ENCODE measurements at regions not wholly inside any gene's neighbourhood (a gene's known extent, or its start where the extent isn't known, plus 50 kb on each side); places are given as distances from the start of the nearest gene placed in this dataset.

GRCh38 chr2:125397535-125398251 lies 1258.3 kb upstream of the GYPC start (continued):
- TF ChIP-seq ZBTB40 (IDR thresholded peaks at IDR 0.05; ENCODE audit: borderline replicate concordance) (no peak), ZBED1 (IDR thresholded peaks at IDR 0.05; ENCODE audit: borderline replicate concordance) (peak; percentile 72), HCFC1 (IDR thresholded peaks at IDR 0.05; ENCODE audit: low read length) (no peak), MLLT1 (IDR thresholded peaks at IDR 0.05) (peak; percentile 26; the same call in 1 of the 2 replicates), SMARCA5 (IDR thresholded peaks at IDR 0.05) (no peak), ZNF622 (IDR thresholded peaks at IDR 0.05) (no peak), YBX1 (IDR thresholded peaks at IDR 0.05) (no peak), MTA2 (IDR thresholded peaks at IDR 0.05; ENCODE audit: low read depth) (peak; percentile 67), ZNF274 (IDR thresholded peaks at IDR 0.05; ENCODE audit: insufficient read depth, insufficient read length) (no peak), ESRRA (IDR thresholded peaks at IDR 0.05; ENCODE audit: low read length) (no peak), NFYA (IDR thresholded peaks at IDR 0.05; ENCODE audit: borderline replicate concordance, low read depth, low read length) (no peak), CREM (IDR thresholded peaks at IDR 0.05; ENCODE audit: low read depth) (peak; percentile 75), ZSCAN29 (IDR thresholded peaks at IDR 0.05) (no peak), HDGF (IDR thresholded peaks at IDR 0.05) (no peak), POLR2AphosphoS5 (IDR thresholded peaks at IDR 0.05; ENCODE audit: low read length) (no peak), RELA (IDR thresholded peaks at IDR 0.05; ENCODE audit: borderline replicate concordance, partially characterized antibody) (no peak), PML (IDR thresholded peaks at IDR 0.05; ENCODE audit: low read length) (peak; percentile 64; the same call in 1 of the 2 replicates), NBN (IDR thresholded peaks at IDR 0.05) (0 out of 2 replicates have a peak, but pooled peaks have one; percentile 35), IRF5 (IDR thresholded peaks at IDR 0.05; ENCODE audit: borderline replicate concordance) (no peak), BRCA1 (IDR thresholded peaks at IDR 0.05; ENCODE audit: low read depth, low read length) (no peak), JUND (IDR thresholded peaks at IDR 0.05; ENCODE audit: low read depth, low read length) (no peak), BACH1 (IDR thresholded peaks at IDR 0.05; ENCODE audit: borderline replicate concordance) (no peak; the same call in 1 of the 2 replicates), TAF1 (IDR thresholded peaks at IDR 0.05; ENCODE audit: borderline replicate concordance, low read depth, low read length) (no peak), EGR1 (IDR thresholded peaks at IDR 0.05; ENCODE audit: borderline replicate concordance in 1 of 2, low read depth in 2 of 2, low read length in 2 of 2) (no peak)
- TF ChIP-seq, protein P1, sequence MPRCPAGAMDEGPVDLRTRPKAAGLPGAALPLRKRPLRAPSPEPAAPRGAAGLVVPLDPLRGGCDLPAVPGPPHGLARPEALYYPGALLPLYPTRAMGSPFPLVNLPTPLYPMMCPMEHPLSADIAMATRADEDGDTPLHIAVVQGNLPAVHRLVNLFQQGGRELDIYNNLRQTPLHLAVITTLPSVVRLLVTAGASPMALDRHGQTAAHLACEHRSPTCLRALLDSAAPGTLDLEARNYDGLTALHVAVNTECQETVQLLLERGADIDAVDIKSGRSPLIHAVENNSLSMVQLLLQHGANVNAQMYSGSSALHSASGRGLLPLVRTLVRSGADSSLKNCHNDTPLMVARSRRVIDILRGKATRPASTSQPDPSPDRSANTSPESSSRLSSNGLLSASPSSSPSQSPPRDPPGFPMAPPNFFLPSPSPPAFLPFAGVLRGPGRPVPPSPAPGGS (IDR thresholded peaks at IDR 0.05; ENCODE audit: borderline replicate concordance, insufficient read depth, low read depth, low read length, poor library complexity, severe bottlenecking) = peak; percentile 86

Data from GM12878 (cell line).